ENCODE measurements at regions not wholly inside any gene's neighbourhood (a gene's known extent, or its start where the extent isn't known, plus 50 kb on each side); places are given as distances from the start of the nearest gene placed in this dataset.
"Not testable (repeated sequence)": the region's sequence is repeated elsewhere in the genome, so short reads cannot be mapped to it uniquely, and the experiment has no call there.

GRCh38 chr11:83403691-83404389 is 117.7 kb upstream of the CCDC90B start:
- Mint-ChIP-seq H3K36me3 (ENCODE audit: low read depth) (no peaks in the 10 kb centered on the region), H3K4me3 (no peak overlapping the region), H3K27me3 (ENCODE audit: low read depth) (no peaks in the 10 kb centered on the region), H3K4me1 (ENCODE audit: low read depth) (no peaks in the 10 kb centered on the region), H3K9me3 (no peaks in the 10 kb centered on the region), H3K27ac (no peak overlapping the region)
- no peak for DNase-seq
- intact Hi-C loops (cut with micrococcal nuclease) = no loop called here
- CTCF ChIA-PET = no interaction called here

GRCh38 chr11:83401506-83402225 is 115.5 kb upstream of the CCDC90B start:
- Mint-ChIP-seq H3K27me3 (ENCODE audit: low read depth) (no peaks in the 10 kb centered on the region), H3K9me3 (no peaks in the 10 kb centered on the region), H3K4me1 (ENCODE audit: low read depth) (no peaks in the 10 kb centered on the region), H3K4me3 (no peak overlapping the region), H3K36me3 (ENCODE audit: low read depth) (no peaks in the 10 kb centered on the region), H3K27ac (no peak overlapping the region)
- CTCF ChIA-PET = no interaction called here
- no peak for DNase-seq
- intact Hi-C loops (cut with micrococcal nuclease) = no loop called here

GRCh38 chr11:83394331-83394730 is 108.2 kb upstream of the CCDC90B start:
- intact Hi-C loops (cut with micrococcal nuclease) = no loop called here
- peaks cover 4% of the 10 kb centered on the region for H3K9me3 Mint-ChIP-seq
- H3K36me3 Mint-ChIP-seq (ENCODE audit: low read depth) = no peaks in the 10 kb centered on the region
- no peak overlapping the region for H3K27ac Mint-ChIP-seq
- CTCF ChIA-PET = no interaction called here
- no peak for DNase-seq
- H3K4me3 Mint-ChIP-seq = no peak overlapping the region
- H3K4me1 Mint-ChIP-seq (ENCODE audit: low read depth) = no peaks in the 10 kb centered on the region
- H3K27me3 Mint-ChIP-seq (ENCODE audit: low read depth) = no peaks in the 10 kb centered on the region

DNA sequence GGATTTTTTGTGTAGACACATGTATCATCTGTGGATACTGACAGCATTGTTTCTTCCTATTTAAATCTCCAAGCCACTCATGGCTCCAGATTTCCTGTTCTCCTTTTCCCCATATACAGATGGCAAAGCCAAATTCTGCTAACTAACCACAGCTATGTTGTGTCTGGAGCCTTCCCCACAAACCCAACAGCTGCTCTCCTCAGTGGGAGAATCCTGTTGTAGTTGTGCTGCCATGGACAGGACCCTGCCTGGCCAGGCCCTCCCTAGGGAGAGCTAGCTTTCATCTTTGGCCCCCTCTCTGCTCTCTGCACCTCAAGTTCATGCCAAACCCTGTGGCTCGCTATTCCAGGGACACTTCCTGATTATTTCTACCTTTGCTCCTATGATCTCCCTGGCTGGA is 106.4 kb upstream of the CCDC90B start:
- intact Hi-C loops (cut with micrococcal nuclease) = no loop called here
- no peak overlapping the region for H3K27ac Mint-ChIP-seq
- no peak overlapping the region for H3K4me3 Mint-ChIP-seq
- CTCF ChIA-PET = no interaction called here
- H3K4me1 Mint-ChIP-seq (ENCODE audit: low read depth) = no peaks in the 10 kb centered on the region
- no peak for DNase-seq
- H3K9me3 Mint-ChIP-seq = peaks cover 11% of the 10 kb centered on the region
- H3K27me3 Mint-ChIP-seq (ENCODE audit: low read depth) = no peaks in the 10 kb centered on the region
- H3K36me3 Mint-ChIP-seq (ENCODE audit: low read depth) = no peaks in the 10 kb centered on the region

- CTCF ChIA-PET = interaction anchor here (0.7 kb wide), 1 partner anchor 14 kb away, joined by 4 read pairs; no protein-coding TSS in a partner anchor
- peaks cover 26% of the 10 kb centered on the region for H3K9me3 Mint-ChIP-seq
- H3K4me1 Mint-ChIP-seq (ENCODE audit: low read depth) = no peaks in the 10 kb centered on the region
- H3K36me3 Mint-ChIP-seq (ENCODE audit: low read depth) = no peaks in the 10 kb centered on the region
- intact Hi-C loops (cut with micrococcal nuclease) = no loop called here
- DNase-seq = no peak
- no peak overlapping the region for H3K4me3 Mint-ChIP-seq
- H3K27ac Mint-ChIP-seq = no peak overlapping the region
- H3K27me3 Mint-ChIP-seq (ENCODE audit: low read depth) = no peaks in the 10 kb centered on the region
These were observed 103.8 kb upstream of the CCDC90B start for GRCh38 chr11:83389975-83390374.

DNA sequence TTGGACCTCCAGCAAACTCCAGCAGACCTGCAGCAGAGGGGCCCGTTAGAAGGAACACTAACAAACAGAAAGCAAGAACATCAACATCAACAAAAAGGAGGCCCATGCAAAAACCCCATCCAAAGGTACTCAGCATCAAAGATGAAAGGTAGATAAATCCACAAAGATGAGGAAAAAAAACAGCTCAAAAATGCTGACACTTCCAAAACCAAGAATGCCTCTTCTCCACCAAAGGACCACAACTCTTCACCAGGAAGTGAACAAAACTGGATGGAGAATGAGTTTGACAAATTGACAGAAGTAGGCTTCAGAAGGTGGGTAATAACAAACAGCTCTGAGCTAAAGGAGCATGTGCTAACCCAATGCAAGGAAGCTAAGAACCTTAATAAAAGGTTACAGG is 97.7 kb upstream of the CCDC90B start:
- H3K4me1 Mint-ChIP-seq (ENCODE audit: low read depth); H3K4me3 Mint-ChIP-seq; DNase-seq; intact Hi-C loops (cut with micrococcal nuclease); CTCF ChIA-PET; H3K36me3 Mint-ChIP-seq (ENCODE audit: low read depth); H3K27ac Mint-ChIP-seq; H3K27me3 Mint-ChIP-seq (ENCODE audit: low read depth): not testable (repeated sequence)
- H3K9me3 Mint-ChIP-seq = peaks cover 30% of the 10 kb centered on the region

DNA sequence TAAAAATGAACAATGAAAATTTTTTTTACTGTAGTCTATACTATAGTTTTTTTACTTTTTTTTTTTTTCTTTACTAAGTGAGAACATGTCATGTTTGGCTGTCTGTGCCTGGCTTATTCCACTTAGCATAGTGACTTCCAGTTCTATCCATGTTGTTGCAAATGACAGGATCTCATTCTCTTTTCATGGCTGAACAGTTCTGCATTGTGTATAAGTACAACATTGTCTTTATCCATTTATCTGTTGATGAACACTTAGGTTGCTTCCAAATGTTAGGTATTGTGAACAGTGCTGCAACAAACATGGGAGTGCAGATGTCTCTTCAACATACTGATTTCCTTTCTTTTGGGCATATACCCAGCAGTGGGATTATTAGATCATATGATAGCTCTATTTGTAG is 88.1 kb upstream of the CCDC90B start:
- Mint-ChIP-seq H3K4me3 (no peak overlapping the region), H3K27ac (no peak overlapping the region), H3K9me3 (no peaks in the 10 kb centered on the region), H3K4me1 (ENCODE audit: low read depth) (no peaks in the 10 kb centered on the region), H3K27me3 (ENCODE audit: low read depth) (peaks cover 10% of the 10 kb centered on the region), H3K36me3 (ENCODE audit: low read depth) (no peaks in the 10 kb centered on the region)
- CTCF ChIA-PET = interaction anchor here (0.6 kb wide), 2 partner anchors 98 to 302 kb away, joined by 3 to 4 read pairs; no protein-coding TSS in a partner anchor
- intact Hi-C loops (cut with micrococcal nuclease) = no loop called here
- DNase-seq = no peak

GRCh38 chr11:83371489-83371888 is 85.3 kb upstream of the CCDC90B start:
- Mint-ChIP-seq H3K9me3 (peaks cover 18% of the 10 kb centered on the region), H3K4me1 (ENCODE audit: low read depth) (no peaks in the 10 kb centered on the region), H3K27ac (no peak overlapping the region), H3K27me3 (ENCODE audit: low read depth) (peaks cover 10% of the 10 kb centered on the region), H3K4me3 (no peak overlapping the region), H3K36me3 (ENCODE audit: low read depth) (no peaks in the 10 kb centered on the region)
- no peak for DNase-seq
- intact Hi-C loops (cut with micrococcal nuclease) = no loop called here
- CTCF ChIA-PET = no interaction called here

GRCh38 chr11:83367745-83368144 is 81.6 kb upstream of the CCDC90B start:
- CTCF ChIA-PET = no interaction called here
- DNase-seq = no peak
- H3K9me3 Mint-ChIP-seq = peaks cover 18% of the 10 kb centered on the region
- H3K4me1 Mint-ChIP-seq (ENCODE audit: low read depth) = no peaks in the 10 kb centered on the region
- H3K36me3 Mint-ChIP-seq (ENCODE audit: low read depth) = no peaks in the 10 kb centered on the region
- intact Hi-C loops (cut with micrococcal nuclease) = no loop called here
- H3K27ac Mint-ChIP-seq = no peak overlapping the region
- H3K27me3 Mint-ChIP-seq (ENCODE audit: low read depth) = peaks cover 4% of the 10 kb centered on the region
- H3K4me3 Mint-ChIP-seq = no peak overlapping the region

DNA sequence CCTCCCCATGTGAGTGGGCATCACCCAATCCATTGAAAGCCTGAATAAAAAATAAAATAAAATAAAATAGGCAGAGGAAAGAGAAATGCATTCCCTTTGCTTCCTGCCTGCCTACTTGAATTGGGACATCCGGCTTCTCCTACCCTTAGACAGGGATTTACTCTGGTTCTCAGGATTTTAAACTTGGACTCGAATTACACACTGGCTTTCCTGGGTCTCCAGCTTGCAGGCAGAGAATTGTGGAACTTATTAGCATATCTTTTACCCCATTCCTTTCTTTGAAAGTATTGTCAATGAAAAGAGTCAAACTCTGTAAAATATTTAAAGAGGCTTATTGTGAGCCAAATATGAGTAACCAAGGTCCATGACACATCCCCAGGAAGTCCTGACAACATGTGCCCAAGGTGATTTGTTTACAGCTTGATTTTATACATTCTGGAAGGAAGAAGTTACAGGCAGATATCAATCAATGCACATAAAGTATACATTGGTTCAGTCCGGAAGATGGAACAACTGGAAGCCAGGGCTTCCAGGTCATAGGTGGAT is 78.4 kb upstream of the CCDC90B start:
- no peak overlapping the region for H3K4me3 Mint-ChIP-seq
- CTCF ChIA-PET = no interaction called here
- H3K27ac Mint-ChIP-seq = no peak overlapping the region
- H3K36me3 Mint-ChIP-seq (ENCODE audit: low read depth) = no peaks in the 10 kb centered on the region
- peaks cover 18% of the 10 kb centered on the region for H3K9me3 Mint-ChIP-seq
- no peaks in the 10 kb centered on the region for H3K4me1 Mint-ChIP-seq (ENCODE audit: low read depth)
- peaks cover 3% of the 10 kb centered on the region for H3K27me3 Mint-ChIP-seq (ENCODE audit: low read depth)
- DNase-seq = no peak
- intact Hi-C loops (cut with micrococcal nuclease) = no loop called here

DNA sequence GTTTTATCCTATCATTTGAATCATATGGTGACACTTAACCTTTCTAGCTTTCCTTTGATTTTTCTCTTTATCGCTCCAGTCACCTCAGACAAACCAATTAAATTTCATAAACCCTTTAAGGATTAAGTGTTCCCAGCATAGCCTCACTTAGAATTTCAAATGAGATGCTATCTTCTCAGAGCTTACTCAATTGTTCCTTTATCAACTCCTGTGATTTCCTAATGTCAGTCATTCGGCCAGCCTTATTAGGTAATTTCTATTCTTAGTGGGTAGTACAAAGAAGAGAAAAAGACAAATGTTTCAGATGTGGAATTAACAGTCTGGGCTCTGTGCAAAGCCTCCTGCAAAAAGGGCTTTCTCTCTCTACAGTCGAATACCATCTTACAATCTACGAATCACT is 77.1 kb upstream of the CCDC90B start:
- Mint-ChIP-seq H3K4me3 (no peak overlapping the region), H3K36me3 (ENCODE audit: low read depth) (no peaks in the 10 kb centered on the region), H3K27me3 (ENCODE audit: low read depth) (peaks cover 3% of the 10 kb centered on the region), H3K9me3 (peaks cover 12% of the 10 kb centered on the region), H3K4me1 (ENCODE audit: low read depth) (no peaks in the 10 kb centered on the region), H3K27ac (no peak overlapping the region)
- intact Hi-C loops (cut with micrococcal nuclease) = no loop called here
- CTCF ChIA-PET = no interaction called here
- no peak for DNase-seq

- no peak overlapping the region for H3K4me3 Mint-ChIP-seq
- H3K36me3 Mint-ChIP-seq (ENCODE audit: low read depth) = no peaks in the 10 kb centered on the region
- H3K9me3 Mint-ChIP-seq = peaks cover 7% of the 10 kb centered on the region
- H3K27me3 Mint-ChIP-seq (ENCODE audit: low read depth) = peaks cover 3% of the 10 kb centered on the region
- H3K4me1 Mint-ChIP-seq (ENCODE audit: low read depth) = no peaks in the 10 kb centered on the region
- intact Hi-C loops (cut with micrococcal nuclease) = no loop called here
- no peak overlapping the region for H3K27ac Mint-ChIP-seq
- CTCF ChIA-PET = interaction anchor here (0.6 kb wide), 1 partner anchor 25 kb away, joined by 3 read pairs; no protein-coding TSS in a partner anchor
- no peak for DNase-seq
These were observed 75.7 kb upstream of the CCDC90B start for GRCh38 chr11:83361831-83362230.

DNA sequence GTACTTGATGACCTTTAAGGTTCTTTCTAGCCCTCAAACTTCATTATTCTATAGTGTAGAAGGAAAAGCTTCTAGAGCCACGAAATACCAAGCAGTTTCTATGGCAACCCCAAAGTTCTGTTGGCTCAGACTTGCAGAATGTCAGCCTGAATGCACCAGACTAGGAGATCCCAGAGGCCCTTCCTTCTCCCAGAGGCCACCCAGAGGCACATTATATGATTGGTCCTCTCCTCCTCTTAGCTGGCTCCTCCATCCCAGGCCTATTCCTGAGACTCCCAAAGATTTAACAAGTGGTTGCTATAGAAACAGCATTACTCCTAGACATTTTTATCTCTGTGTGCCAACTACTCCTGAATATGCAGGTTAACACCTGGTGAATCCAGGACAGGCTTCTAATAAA is 69.2 kb upstream of the CCDC90B start:
- Mint-ChIP-seq H3K36me3 (ENCODE audit: low read depth) (peaks cover 1% of the 10 kb centered on the region), H3K27me3 (ENCODE audit: low read depth) (no peaks in the 10 kb centered on the region), H3K27ac (no peak overlapping the region), H3K4me3 (no peak overlapping the region), H3K4me1 (ENCODE audit: low read depth) (no peaks in the 10 kb centered on the region), H3K9me3 (peaks cover 13% of the 10 kb centered on the region)
- CTCF ChIA-PET = no interaction called here
- no peak for DNase-seq
- intact Hi-C loops (cut with micrococcal nuclease) = no loop called here
